IMR-90 (cell line): ENCODE measurements at regions not wholly inside any gene's neighbourhood (a gene's known extent, or its start where the extent isn't known, plus 50 kb on each side); places are given as distances from the start of the nearest gene placed in this dataset.

ENCODE experiments used
- ATAC-seq: fragments of 200-7000 bp; cut with Tn5 transposase; 2 replicates; pipeline ENCODE4 v1.9.1; 2020; ENCODE audit warnings: low read depth, mild to moderate bottlenecking, moderate library complexity
- BruUV-seq: library from RNA; stranded (reverse); fragments of 400-500 nt; replicated peaks from 2 replicates; lab custom pipeline; 2021; lab: Mats Ljungman, UMichigan
- CTCF ChIA-PET: fragments of 300-600 bp; formaldehyde crosslinking; extraction: SDS; loops from one replicate; lab custom pipeline; 2021; ENCODE audit warnings: antibody characterized with exemption; lab: Yijun Ruan, JAX
- POLR2A ChIA-PET: fragments of 300-600 bp; sonication (Branson Sonifier 250); formaldehyde crosslinking; loops from one replicate; lab custom pipeline; 2022; ENCODE audit warnings: antibody characterized with exemption; ENCODE audit not compliant: unreplicated experiment; lab: Charles Lee
- DNase-seq: peaks from one replicate; pipeline ENCODE4 v3.0.0; 2013
- H2AFZ ChIP-seq: replicated peaks from 2 replicates; pipeline ENCODE3; 2013; ENCODE audit warnings: low read length, mild to moderate bottlenecking; ENCODE audit not compliant: poor library complexity
- H2AK5ac ChIP-seq: 2 replicates; pipeline ENCODE4 v1.6.1; 2013; ENCODE audit warnings: low read depth, low read length, inconsistent platforms
- H2AK9ac ChIP-seq: replicated peaks from 2 replicates; pipeline ENCODE3; 2013; ENCODE audit warnings: mild to moderate bottlenecking, low read depth, low read length, moderate library complexity; ENCODE audit not compliant: poor library complexity
- H2BK120ac ChIP-seq: 2 replicates; pipeline ENCODE4 v1.6.1; 2013; ENCODE audit warnings: low read depth, low read length, inconsistent platforms
- H2BK15ac ChIP-seq: 3 replicates; pipeline ENCODE4 v1.6.1; 2013; ENCODE audit warnings: low read depth, low read length, inconsistent platforms
- H2BK20ac ChIP-seq: 2 replicates; pipeline ENCODE4 v1.6.1; 2013; ENCODE audit warnings: low read depth, mild to moderate bottlenecking, inconsistent platforms, low read length, moderate library complexity
- H2BK5ac ChIP-seq: 2 replicates; pipeline ENCODE4 v1.6.1; 2013; ENCODE audit warnings: mild to moderate bottlenecking, low read depth, low read length, inconsistent platforms; ENCODE audit not compliant: poor library complexity, severe bottlenecking
- H3K14ac ChIP-seq: replicated peaks from 2 replicates; pipeline ENCODE4 v1.6.1; 2013; ENCODE audit warnings: low read depth, low read length, inconsistent platforms
- H3K18ac ChIP-seq: 2 replicates; pipeline ENCODE4 v1.6.1; 2013; ENCODE audit warnings: low read depth, low read length, control low read depth
- H3K23ac ChIP-seq: 2 replicates; pipeline ENCODE4 v1.6.1; 2013; ENCODE audit warnings: low read depth, low read length, inconsistent platforms
- H3K27ac ChIP-seq: 2 replicates; pipeline ENCODE4 v1.5.1; 2013; ENCODE audit warnings: mild to moderate bottlenecking, control low read depth, low read length; ENCODE audit not compliant: insufficient read depth
- H3K27me3 ChIP-seq: 2 replicates; pipeline ENCODE4 v1.6.1; 2013; ENCODE audit warnings: low read length; ENCODE audit not compliant: control insufficient read depth, insufficient read depth
- H3K36me3 ChIP-seq: 2 replicates; pipeline ENCODE4 v1.6.1; 2013; ENCODE audit warnings: low read length, mixed read lengths; ENCODE audit not compliant: control insufficient read depth, insufficient read depth
- H3K4ac ChIP-seq: 2 replicates; pipeline ENCODE4 v1.6.1; 2013; ENCODE audit warnings: low read depth, low read length, inconsistent platforms
- H3K4me1 ChIP-seq: 2 replicates; pipeline ENCODE4 v1.6.1; 2013; ENCODE audit warnings: low read length, mixed read lengths; ENCODE audit not compliant: control insufficient read depth, insufficient read depth
- H3K4me2 ChIP-seq: 2 replicates; pipeline ENCODE4 v1.6.1; 2013; ENCODE audit warnings: low read depth, mild to moderate bottlenecking, control low read depth, low read length, moderate library complexity
- H3K4me3 ChIP-seq: 2 replicates; pipeline ENCODE4 v1.5.1; 2013; ENCODE audit warnings: low read depth, mild to moderate bottlenecking, control low read depth, low read length, moderate library complexity; ENCODE audit not compliant: insufficient read depth
- H3K56ac ChIP-seq: 2 replicates; pipeline ENCODE4 v1.6.1; 2013; ENCODE audit warnings: low read length, inconsistent platforms; ENCODE audit not compliant: insufficient read depth; ENCODE audit errors: extremely low read depth
- H3K79me1 ChIP-seq, 2 experiments: 2 replicates each; pipeline ENCODE4 v1.6.1; 2013; ENCODE audit warnings: low read length in 2 of 2, inconsistent platforms in 1 of 2, low read depth in 1 of 2
- H3K9ac ChIP-seq: 2 replicates; pipeline ENCODE4 v1.6.1; 2013; ENCODE audit warnings: low read depth, low read length, control low read depth
- H3K9me1 ChIP-seq: 2 replicates; pipeline ENCODE4 v1.6.1; 2013; ENCODE audit warnings: low read length, inconsistent platforms; ENCODE audit not compliant: insufficient read depth
- H3K9me3 ChIP-seq: 2 replicates; pipeline ENCODE4 v1.6.1; 2013; ENCODE audit warnings: low read length; ENCODE audit not compliant: control insufficient read depth, insufficient read depth
- H4K20me1 ChIP-seq: 2 replicates; pipeline ENCODE4 v1.6.1; 2013; ENCODE audit warnings: low read length, inconsistent platforms; ENCODE audit not compliant: insufficient read depth
- H4K5ac ChIP-seq: 2 replicates; pipeline ENCODE4 v1.6.1; 2013; ENCODE audit warnings: mild to moderate bottlenecking, low read depth, low read length, control low read depth
- H4K8ac ChIP-seq, 2 experiments: 2 replicates each; pipeline ENCODE4 v1.6.1; 2013; ENCODE audit warnings: low read depth in 2 of 2, low read length in 2 of 2, control low read depth in 1 of 2, inconsistent platforms in 1 of 2
- H4K91ac ChIP-seq: 2 replicates; pipeline ENCODE4 v1.6.1; 2013; ENCODE audit warnings: low read depth, low read length, inconsistent platforms; ENCODE audit not compliant: insufficient read depth
- BHLHE40 ChIP-seq: fragments of 150-350 bp; IDR thresholded peaks from 2 replicates; pipeline ENCODE4 v1.6.1; 2016; ENCODE audit warnings: mild to moderate bottlenecking, low read depth, low read length
- CEBPB ChIP-seq: IDR thresholded peaks from 2 replicates; pipeline ENCODE4 v1.6.1; 2012; ENCODE audit warnings: low read depth, low read length, improper control_type of control experiment
- CHD1 ChIP-seq: IDR thresholded peaks from 2 replicates; pipeline ENCODE4 v1.6.1; 2012; ENCODE audit warnings: low read depth, low read length, improper control_type of control experiment
- CTCF ChIP-seq: conservative IDR thresholded peaks from 2 replicates; pipeline ENCODE4 v1.5.1; 2012; ENCODE audit warnings: mild to moderate bottlenecking, low read depth, low read length, improper control_type of control experiment
- FOS ChIP-seq: fragments of 150-350 bp; IDR thresholded peaks from 2 replicates; pipeline ENCODE4 v1.6.1; 2016; ENCODE audit warnings: low read depth, low read length
- MAFK ChIP-seq: IDR thresholded peaks from 2 replicates; pipeline ENCODE4 v1.6.1; 2012; ENCODE audit warnings: low read depth, low read length, improper control_type of control experiment
- MXI1 ChIP-seq: IDR thresholded peaks from 2 replicates; pipeline ENCODE4 v1.6.1; 2012; ENCODE audit warnings: low read depth, mild to moderate bottlenecking, low read length, moderate library complexity, borderline replicate concordance
- NFE2L2 ChIP-seq: fragments of 150-350 bp; IDR thresholded peaks from 2 replicates; pipeline ENCODE4 v1.6.1; 2016; ENCODE audit warnings: low read depth, mild to moderate bottlenecking, low read length
- POLR2A ChIP-seq: IDR thresholded peaks from 2 replicates; pipeline ENCODE4 v1.6.1; 2012; ENCODE audit warnings: mild to moderate bottlenecking, low read depth, low read length
- RCOR1 ChIP-seq: IDR thresholded peaks from 2 replicates; pipeline ENCODE4 v1.6.1; 2012; ENCODE audit warnings: mild to moderate bottlenecking, low read length, improper control_type of control experiment; ENCODE audit not compliant: insufficient replicate concordance
- RFX5 ChIP-seq: IDR thresholded peaks from 2 replicates; pipeline ENCODE4 v1.8.0; 2012; ENCODE audit warnings: low read depth, mild to moderate bottlenecking, low read length, moderate library complexity
- SMC3 ChIP-seq: fragments of 150-350 bp; IDR thresholded peaks from 2 replicates; pipeline ENCODE4 v1.6.1; 2016; ENCODE audit warnings: low read depth, mild to moderate bottlenecking, antibody characterized with exemption, low read length, moderate library complexity
- USF2 ChIP-seq: fragments of 150-350 bp; IDR thresholded peaks from 2 replicates; pipeline ENCODE4 v1.6.1; 2017; ENCODE audit warnings: mild to moderate bottlenecking, antibody characterized with exemption, low read length, low read depth
- WGBS, 2 experiments: methylation state at CpG; one replicate each; pipeline versions ENCODE4 v1.1.5 to v1.1.7; 2013; ENCODE audit warnings: missing lambda C conversion rate in 2 of 2; ENCODE audit not compliant: insufficient read length in 1 of 2; ENCODE audit errors: extremely low coverage in 2 of 2; 5-methylcytosine and 5-hydroxymethylcytosine counted together
- dilution Hi-C: fragments of 300-500 bp; cut with HindIII; formaldehyde crosslinking; loops from one replicate; pipeline ENCODE4 v1.14.3; 2018; ENCODE audit warnings: low sequenced_read_pairs; ENCODE audit not compliant: unreplicated experiment
- in situ Hi-C: fragments of 300-500 bp; cut with MboI; formaldehyde crosslinking; loops from 3 replicates; pipeline ENCODE4 v1.14.3; 2019; ENCODE audit warnings: low sequenced_read_pairs, inconsistent platforms, mixed read lengths
- intact Hi-C: fragments of 100-400 bp; cut with micrococcal nuclease; formaldehyde crosslinking; loops from 2 replicates; pipeline ENCODE4 v1.10.0; 2022

DNA sequence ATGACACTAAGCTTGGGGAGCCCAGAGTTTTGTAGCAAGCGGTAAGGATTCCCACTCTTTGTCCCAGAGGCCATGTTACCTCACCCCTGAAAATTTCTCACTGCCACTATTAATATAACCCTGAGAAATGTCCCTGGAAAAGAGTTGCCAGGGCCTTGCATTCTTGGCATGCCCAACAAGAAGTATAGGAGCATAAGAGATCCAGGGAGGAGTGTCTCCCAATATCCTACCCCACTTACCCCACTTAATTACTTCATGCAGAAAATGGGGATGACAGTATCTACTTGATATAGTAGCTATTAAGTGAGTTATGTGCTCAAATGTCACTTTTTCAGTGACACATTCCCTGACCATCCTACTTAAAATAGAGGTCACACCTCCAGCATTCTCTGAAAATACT lies 120.5 kb upstream of the C1GALT1C1 start:
- no peak overlapping the region for H3K56ac ChIP-seq
- no TSS peak for BruUV-seq
- no peak overlapping the region for H4K91ac ChIP-seq
- no peak overlapping the region for H3K23ac ChIP-seq
- no peak overlapping the region for H3K27ac ChIP-seq
- in situ Hi-C loops: loop anchor here (25.0 kb wide), 1 partner anchor 238 kb away; no protein-coding TSS in a partner anchor
- ChIA-PET POLR2A (no interaction called here), CTCF (interaction anchor here (1.3 kb wide), 1 partner anchor 20 kb away, joined by 4 read pairs; no protein-coding TSS in a partner anchor)
- no peak overlapping the region for H2BK15ac ChIP-seq
- H3K14ac ChIP-seq: no peak overlapping the region
- no peak overlapping the region for H3K4ac ChIP-seq
- no peak overlapping the region for H4K5ac ChIP-seq
- no peaks in the 10 kb centered on the region for H4K20me1 ChIP-seq
- no peak for ATAC-seq
- no peak overlapping the region for H2AK9ac ChIP-seq
- intact Hi-C loops: no loop called here
- no peak overlapping the region for H2BK5ac ChIP-seq
- no peak overlapping the region for H2AFZ ChIP-seq
- no peak overlapping the region for H3K9ac ChIP-seq
- H3K79me1 ChIP-seq: no peaks in the 10 kb centered on the region
- no peak overlapping the region for H2BK20ac ChIP-seq
- H3K9me1 ChIP-seq: no peaks in the 10 kb centered on the region
- H3K36me3 ChIP-seq: no peaks in the 10 kb centered on the region
- DNase-seq: no peak
- no peak overlapping the region for H3K18ac ChIP-seq
- H3K27me3 ChIP-seq: no peaks in the 10 kb centered on the region; the same call in 1 of the 2 replicates
- WGBS, 2 experiments: no CpG with 5 or more reads among the region's 1 CpG
- H2AK5ac ChIP-seq: no peak overlapping the region
- TF ChIP-seq BHLHE40 (no peak), FOS (no peak), CEBPB (no peak), NFE2L2 (no peak), CHD1 (no peak), SMC3 (no peak), MXI1 (no peak), USF2 (no peak), MAFK (no peak), CTCF (no peak), RCOR1 (no peak), POLR2A (no peak), RFX5 (no peak)
- no peak overlapping the region for H3K4me2 ChIP-seq
- no peaks in the 10 kb centered on the region for H3K4me1 ChIP-seq
- no peak overlapping the region for H3K4me3 ChIP-seq
- no peaks in the 10 kb centered on the region for H3K9me3 ChIP-seq
- dilution Hi-C loops: no loop called here
- H2BK120ac ChIP-seq: no peak overlapping the region
- H4K8ac ChIP-seq: no peak overlapping the region
